ENCODE measurements at regions not wholly inside any gene's neighbourhood (a gene's known extent, or its start where the extent isn't known, plus 50 kb on each side); places are given as distances from the start of the nearest gene placed in this dataset.

- TF ChIP-seq CTCF (conservative IDR thresholded peaks at IDR 0.05) = no peak
- no peak for TF ChIP-seq ZFX (IDR thresholded peaks at IDR 0.05)
- no peak overlapping the region for H3K27ac ChIP-seq
Measured at GRCh38 chr12:25730489-25731349, 177.6 kb upstream of the LMNTD1 start.

DNA sequence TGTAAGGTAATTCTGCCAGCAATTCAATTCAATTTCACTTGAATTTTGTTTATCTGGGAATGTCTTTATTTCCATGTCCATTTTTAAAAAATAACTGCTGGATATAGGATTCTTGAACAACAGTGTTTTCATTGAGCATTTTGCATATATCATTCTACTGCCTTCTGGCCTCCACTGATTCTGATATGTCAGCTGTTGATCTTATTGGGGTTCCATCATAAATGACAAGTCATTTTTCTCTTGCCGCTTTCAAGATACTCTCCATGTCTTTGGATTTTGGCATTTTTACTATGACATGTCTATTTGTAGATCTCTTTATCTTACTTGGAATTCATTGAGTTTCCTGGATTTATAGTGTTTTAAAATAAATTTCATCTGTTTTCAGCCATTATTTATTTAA is 180.5 kb upstream of the LMNTD1 start:
- no peak overlapping the region for H3K27ac ChIP-seq
- no peak for TF ChIP-seq ZFX (IDR thresholded peaks at IDR 0.05)
- no peak for TF ChIP-seq CTCF (conservative IDR thresholded peaks at IDR 0.05)

DNA sequence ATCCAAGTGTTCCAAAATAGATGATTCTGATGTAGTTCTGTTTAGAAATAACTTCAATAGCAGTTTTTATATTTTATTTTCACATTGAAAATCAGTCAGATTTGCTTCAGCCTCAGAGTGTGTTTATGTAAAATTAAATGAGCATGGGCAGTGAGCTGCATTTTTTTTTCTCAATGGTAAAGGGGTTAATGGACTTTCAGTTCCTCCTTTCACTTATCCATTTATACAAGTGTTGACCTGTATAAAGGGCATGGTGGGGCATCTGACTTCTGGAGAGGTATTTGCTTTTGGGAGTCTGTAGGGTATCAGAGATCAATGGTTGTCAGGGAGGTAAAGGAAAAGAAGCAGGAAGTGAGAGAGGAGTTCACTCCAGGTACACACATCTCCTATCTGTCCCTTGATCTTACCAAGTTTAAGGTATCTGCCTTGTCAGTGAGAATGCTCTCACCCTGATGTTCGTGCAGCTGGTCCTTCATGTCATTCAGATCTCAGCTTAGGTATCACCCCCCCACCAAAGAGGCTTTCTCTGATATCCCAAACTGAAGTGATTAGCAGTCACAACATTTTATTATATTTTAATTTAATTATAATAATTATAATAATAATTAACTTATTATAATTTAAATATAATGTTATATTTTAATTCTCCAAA is 181.6 kb upstream of the LMNTD1 start:
- H3K27ac ChIP-seq = no peak overlapping the region
- no peak for TF ChIP-seq CTCF (conservative IDR thresholded peaks at IDR 0.05)
- TF ChIP-seq ZFX (IDR thresholded peaks at IDR 0.05) = no peak

GRCh38 chr12:25740617-25741016 is 187.5 kb upstream of the LMNTD1 start:
- no peak overlapping the region for H3K27ac ChIP-seq
- TF ChIP-seq ZFX (IDR thresholded peaks at IDR 0.05) = no peak
- TF ChIP-seq CTCF (conservative IDR thresholded peaks at IDR 0.05) = no peak

DNA sequence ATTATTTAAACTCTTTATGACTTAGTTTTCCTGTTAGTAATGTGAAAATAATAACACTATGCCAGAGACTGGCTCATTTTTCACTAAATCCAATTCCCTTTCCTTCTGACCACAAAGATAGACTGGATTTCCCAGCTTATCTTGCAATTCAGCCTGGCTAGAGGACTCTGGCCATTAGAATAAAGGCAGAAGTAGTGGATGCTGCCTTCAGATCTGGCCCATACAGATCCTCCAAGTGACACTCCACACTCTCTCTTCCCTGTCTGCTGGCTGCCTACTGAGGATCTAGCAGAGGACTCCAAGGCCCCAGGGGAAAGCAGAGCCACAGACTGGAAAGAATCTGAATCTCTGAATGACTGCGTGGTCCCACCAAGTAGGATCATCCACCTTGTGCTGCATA is 188.8 kb upstream of the LMNTD1 start:
- TF ChIP-seq CTCF (conservative IDR thresholded peaks at IDR 0.05) = no peak
- no peak for TF ChIP-seq ZFX (IDR thresholded peaks at IDR 0.05)
- H3K27ac ChIP-seq = no peak overlapping the region

- H3K27ac ChIP-seq = no peak overlapping the region
- no peak for TF ChIP-seq CTCF (conservative IDR thresholded peaks at IDR 0.05)
- no peak for TF ChIP-seq ZFX (IDR thresholded peaks at IDR 0.05)
Measured at GRCh38 chr12:25743679-25744215, 190.7 kb upstream of the LMNTD1 start.

GRCh38 chr12:25744313-25744712 is 191.2 kb upstream of the LMNTD1 start:
- H3K27ac ChIP-seq = no peak overlapping the region
- no peak for TF ChIP-seq ZFX (IDR thresholded peaks at IDR 0.05)
- no peak for TF ChIP-seq CTCF (conservative IDR thresholded peaks at IDR 0.05)

Measured in C4-2B (cell line).